Lower lobe of right lung (tissue), 2 donors: ENCODE measurements at regions not wholly inside any gene's neighbourhood (a gene's known extent, or its start where the extent isn't known, plus 50 kb on each side); places are given as distances from the start of the nearest gene placed in this dataset.

Experiments
- ATAC-seq, 2 donors: fragments of 200-7000 bp; cut with Tn5 transposase; one replicate each; pipeline ENCODE4 v1.9.1; 2020 to 2022; ENCODE audit warnings: mild to moderate bottlenecking in 2 of 2, moderate library complexity in 2 of 2
- DNase-seq: peaks from one replicate; pipeline ENCODE4 v3.0.0-alpha.2; 2020
- H3K27ac ChIP-seq: fragments of 200-600 bp; one replicate; pipeline ENCODE4 v1.8.0; 2022
- H3K27me3 ChIP-seq: fragments of 200-600 bp; one replicate; pipeline ENCODE4 v1.8.0; 2022; ENCODE audit warnings: low read depth
- H3K36me3 ChIP-seq: fragments of 200-600 bp; one replicate; pipeline ENCODE4 v1.8.0; 2022; ENCODE audit warnings: mild to moderate bottlenecking
- H3K4me1 ChIP-seq: fragments of 200-600 bp; one replicate; pipeline ENCODE4 v1.8.0; 2022
- H3K4me3 ChIP-seq: fragments of 200-600 bp; one replicate; pipeline ENCODE4 v1.8.0; 2022; ENCODE audit warnings: mild to moderate bottlenecking
- H3K9me3 ChIP-seq: fragments of 200-600 bp; one replicate; pipeline ENCODE4 v1.8.0; 2022
- intact Hi-C: fragments of 100-400 bp; cut with DNase I; formaldehyde crosslinking; loops from one replicate; pipeline ENCODE4 v1.11.0; 2022
- TF ChIP-seq, protein P1 (sequence below): fragments of 200-600 bp; IDR thresholded peaks from one replicate; pipeline ENCODE4 v1.8.0; 2022; ENCODE audit warnings: antibody characterized with exemption, mild to moderate bottlenecking
- donor health status: DM: no; HTN: yes; CAD: no; lungs with severe emphysema.

DNA sequence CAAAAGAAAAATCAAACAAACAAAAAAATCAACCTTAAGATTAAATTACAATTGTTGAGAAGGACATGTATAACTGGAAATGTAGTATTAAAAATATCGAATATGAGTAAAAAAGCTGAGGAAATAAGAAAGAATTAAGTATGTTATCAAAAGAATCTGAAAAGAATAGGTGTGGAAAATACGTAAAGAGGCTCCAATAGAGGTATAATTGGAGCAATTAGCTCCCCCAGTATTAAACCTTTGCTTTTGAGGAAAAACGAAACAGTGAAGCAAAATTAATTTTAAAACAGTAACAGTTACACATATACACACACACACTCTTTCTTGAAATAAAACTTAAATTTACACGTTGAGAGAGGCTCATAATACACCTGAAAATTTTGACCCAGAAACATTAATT is 578.7 kb upstream of the ADAMTS16 start:
- TF ChIP-seq, protein P1, sequence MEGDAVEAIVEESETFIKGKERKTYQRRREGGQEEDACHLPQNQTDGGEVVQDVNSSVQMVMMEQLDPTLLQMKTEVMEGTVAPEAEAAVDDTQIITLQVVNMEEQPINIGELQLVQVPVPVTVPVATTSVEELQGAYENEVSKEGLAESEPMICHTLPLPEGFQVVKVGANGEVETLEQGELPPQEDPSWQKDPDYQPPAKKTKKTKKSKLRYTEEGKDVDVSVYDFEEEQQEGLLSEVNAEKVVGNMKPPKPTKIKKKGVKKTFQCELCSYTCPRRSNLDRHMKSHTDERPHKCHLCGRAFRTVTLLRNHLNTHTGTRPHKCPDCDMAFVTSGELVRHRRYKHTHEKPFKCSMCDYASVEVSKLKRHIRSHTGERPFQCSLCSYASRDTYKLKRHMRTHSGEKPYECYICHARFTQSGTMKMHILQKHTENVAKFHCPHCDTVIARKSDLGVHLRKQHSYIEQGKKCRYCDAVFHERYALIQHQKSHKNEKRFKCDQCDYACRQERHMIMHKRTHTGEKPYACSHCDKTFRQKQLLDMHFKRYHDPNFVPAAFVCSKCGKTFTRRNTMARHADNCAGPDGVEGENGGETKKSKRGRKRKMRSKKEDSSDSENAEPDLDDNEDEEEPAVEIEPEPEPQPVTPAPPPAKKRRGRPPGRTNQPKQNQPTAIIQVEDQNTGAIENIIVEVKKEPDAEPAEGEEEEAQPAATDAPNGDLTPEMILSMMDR: no peak
- H3K27me3 ChIP-seq: no peaks in the 10 kb centered on the region
- H3K4me1 ChIP-seq: no peaks in the 10 kb centered on the region
- intact Hi-C loops: no loop called here
- peaks cover 11% of the 10 kb centered on the region for H3K9me3 ChIP-seq
- no peak overlapping the region for H3K27ac ChIP-seq
- H3K4me3 ChIP-seq: no peak overlapping the region
- H3K36me3 ChIP-seq: no peaks in the 10 kb centered on the region
- DNase-seq (no peak), ATAC-seq (no peak)

DNA sequence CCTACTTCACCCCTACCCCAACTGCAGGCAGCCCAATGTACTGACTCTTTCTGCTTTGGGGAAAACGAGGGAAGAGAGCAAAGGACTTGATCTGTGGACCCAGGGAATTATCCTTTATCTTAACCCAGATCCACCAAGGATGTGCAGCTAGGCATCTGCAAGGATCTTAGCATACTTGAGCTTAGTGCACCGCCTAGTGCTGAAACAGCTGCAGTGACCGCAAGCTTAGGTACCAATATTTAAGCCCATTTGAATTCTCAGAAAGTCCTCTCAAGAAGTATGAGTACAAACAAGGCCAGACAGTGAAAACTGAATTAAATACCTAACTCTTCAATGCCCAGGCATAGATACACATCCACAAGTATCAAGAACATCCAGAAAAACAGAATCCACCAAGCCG is 576.7 kb upstream of the ADAMTS16 start:
- Histone ChIP-seq H3K27ac (no peak overlapping the region), H3K27me3 (no peaks in the 10 kb centered on the region), H3K4me3 (no peak overlapping the region), H3K36me3 (no peaks in the 10 kb centered on the region), H3K4me1 (no peaks in the 10 kb centered on the region), H3K9me3 (peaks cover 11% of the 10 kb centered on the region)
- DNase-seq: no peak
- TF ChIP-seq, protein P1: no peak
- ATAC-seq: no peak
- intact Hi-C loops: no loop called here

DNA sequence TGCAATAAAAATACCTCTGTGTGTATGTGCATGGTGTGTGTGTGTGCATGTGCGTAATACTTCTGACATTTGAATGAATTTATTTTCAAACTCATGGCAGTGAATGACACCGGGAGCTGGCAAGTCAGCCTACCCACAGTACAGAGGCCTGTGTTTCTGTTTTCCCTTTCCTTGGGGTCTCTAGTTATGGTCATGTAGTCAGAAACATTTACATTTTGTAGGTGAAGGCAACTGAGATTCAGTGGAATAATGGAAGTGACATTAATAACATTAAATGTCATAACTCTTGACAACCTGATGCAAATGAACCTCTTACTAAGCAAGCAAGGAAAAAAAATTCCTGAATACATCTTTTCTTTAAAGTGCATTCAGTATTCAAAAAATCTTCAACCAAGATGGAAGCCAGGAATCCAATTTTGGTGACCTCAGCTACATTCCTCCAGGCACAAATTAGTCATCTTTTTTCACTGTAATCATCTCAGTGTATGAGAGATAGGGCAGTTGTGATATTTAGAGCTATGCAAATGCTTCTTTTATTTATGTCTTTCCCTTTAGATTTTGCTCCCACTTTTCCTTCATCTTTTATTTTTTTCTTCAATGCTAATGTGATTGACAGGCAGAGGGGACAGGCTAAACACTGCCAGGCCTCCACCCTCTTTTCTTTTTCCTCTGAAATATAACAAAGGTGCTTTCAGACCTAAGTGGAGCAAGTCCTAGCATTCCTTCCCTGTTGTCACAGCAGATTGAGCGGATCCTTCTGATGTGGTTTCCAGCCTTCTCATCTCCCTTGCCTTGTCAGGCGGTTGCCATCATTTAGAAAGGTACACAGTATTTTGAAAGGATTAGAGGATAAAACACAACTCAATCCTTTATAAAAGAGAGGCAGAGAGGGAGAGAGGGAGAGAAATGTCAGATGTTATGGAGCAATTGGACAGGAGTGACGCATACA is 569.8 kb upstream of the ADAMTS16 start:
- no peaks in the 10 kb centered on the region for H3K9me3 ChIP-seq
- no peaks in the 10 kb centered on the region for H3K36me3 ChIP-seq
- ATAC-seq (no peak), DNase-seq (no peak)
- no peak overlapping the region for H3K27ac ChIP-seq
- TF ChIP-seq, protein P1: no peak
- no peak overlapping the region for H3K4me3 ChIP-seq
- H3K4me1 ChIP-seq: no peaks in the 10 kb centered on the region
- intact Hi-C loops: no loop called here
- H3K27me3 ChIP-seq: no peaks in the 10 kb centered on the region

DNA sequence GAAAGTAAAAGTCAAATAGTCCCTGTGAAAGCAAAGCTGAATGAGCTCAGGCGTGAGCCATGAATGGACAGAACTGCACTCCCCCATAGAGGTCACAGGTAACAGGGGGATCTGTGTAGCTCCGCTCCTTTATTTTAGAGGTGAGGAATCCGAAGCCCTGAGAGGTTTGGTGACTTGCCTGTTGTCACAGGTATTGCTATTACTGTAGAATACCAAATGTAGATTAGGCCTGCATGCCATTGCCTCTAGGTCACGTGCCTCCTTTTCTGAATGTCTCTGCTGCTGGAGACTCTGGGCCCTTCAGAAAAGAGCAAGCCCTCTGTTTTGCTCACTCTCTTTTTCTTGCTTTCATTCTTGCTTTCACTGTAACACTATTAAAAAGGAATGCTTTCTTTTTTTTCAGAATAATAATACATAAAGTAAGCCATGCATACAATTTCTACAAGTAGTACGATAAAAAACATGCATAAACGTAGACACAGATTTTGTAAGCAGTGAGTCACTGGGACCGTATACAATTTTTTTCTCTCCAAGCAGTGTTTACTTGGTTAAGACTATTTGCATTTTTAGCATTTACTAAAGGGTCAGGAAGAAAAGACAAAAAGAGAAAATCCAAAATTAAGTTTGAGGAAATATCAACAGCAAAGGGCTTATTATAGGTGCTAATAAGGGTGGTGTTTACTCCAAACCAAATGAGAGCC is 568.7 kb upstream of the ADAMTS16 start:
- H3K4me1 ChIP-seq: no peaks in the 10 kb centered on the region
- H3K36me3 ChIP-seq: no peaks in the 10 kb centered on the region
- H3K4me3 ChIP-seq: no peak overlapping the region
- no peaks in the 10 kb centered on the region for H3K9me3 ChIP-seq
- intact Hi-C loops: no loop called here
- no peaks in the 10 kb centered on the region for H3K27me3 ChIP-seq
- H3K27ac ChIP-seq: no peak overlapping the region
- DNase-seq (no peak), ATAC-seq (no peak)
- TF ChIP-seq, protein P1: no peak

DNA sequence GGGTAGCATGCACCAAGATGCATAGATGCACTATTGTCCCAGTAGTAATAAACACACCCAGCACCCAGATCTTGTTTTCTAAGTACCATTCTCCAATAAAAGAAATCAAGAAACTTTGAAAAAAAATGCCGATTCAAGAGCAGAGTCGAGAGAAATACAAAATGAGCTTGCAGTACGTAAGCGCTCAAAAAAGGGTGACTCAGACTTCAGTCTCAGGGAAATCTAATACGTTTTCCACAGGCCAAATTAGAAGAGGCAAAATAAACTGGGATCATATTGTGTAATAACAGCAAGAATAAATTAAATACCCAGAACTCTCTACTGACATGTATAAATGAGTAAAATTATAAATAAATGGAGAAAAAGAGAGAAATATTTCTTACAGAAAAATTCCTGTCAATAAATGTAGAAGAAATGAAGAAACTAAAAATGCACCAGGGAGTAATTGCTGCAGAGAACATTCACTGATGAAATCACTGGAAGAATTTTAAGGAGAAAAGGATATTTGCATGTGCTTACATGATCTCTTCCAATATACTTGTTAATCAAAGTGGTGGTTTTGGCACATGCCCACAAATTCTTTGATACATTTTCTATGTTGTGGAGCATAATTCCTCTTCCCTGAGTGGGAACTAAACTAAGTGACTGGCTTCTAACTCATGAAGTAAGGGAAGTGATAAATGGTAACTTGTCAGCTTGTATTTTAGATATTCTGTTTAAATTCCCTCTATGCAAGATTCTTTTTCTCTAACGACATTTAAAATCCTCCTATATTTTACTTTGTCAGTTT is 567.6 kb upstream of the ADAMTS16 start:
- DNase-seq (no peak), ATAC-seq (no peak)
- Histone ChIP-seq H3K27me3 (no peaks in the 10 kb centered on the region), H3K27ac (no peak overlapping the region), H3K4me3 (no peak overlapping the region), H3K9me3 (no peaks in the 10 kb centered on the region), H3K4me1 (no peaks in the 10 kb centered on the region), H3K36me3 (no peaks in the 10 kb centered on the region)
- intact Hi-C loops: no loop called here
- TF ChIP-seq, protein P1: no peak
